ENCODE measurements at regions not wholly inside any gene's neighbourhood (a gene's known extent, or its start where the extent isn't known, plus 50 kb on each side); places are given as distances from the start of the nearest gene placed in this dataset.
A peak's percentile ranks its signal among the peaks of the same experiment; 100 is the strongest.
"Not testable (repeated sequence)": the region's sequence is repeated elsewhere in the genome, so short reads cannot be mapped to it uniquely, and the experiment has no call there.

- Mint-ChIP-seq H3K27me3 (peaks cover 0 to 4% (median 2%) of the 10 kb centered on the region in 5 donors), H3K9me3 (no peaks in the 10 kb centered on the region), H3K36me3 (no peaks in the 10 kb centered on the region), H3K4me3 (no peak overlapping the region), H3K27ac (no peak overlapping the region), H3K4me1 (no peaks in the 10 kb centered on the region)
- ATAC-seq: no peak
- no peak for DNase-seq
- POLR2A ChIA-PET: no interaction called here
Observed at GRCh38 chrX:151042842-151043241, 59.7 kb downstream of the HMGB3 start.

- ATAC-seq, H3K27ac Mint-ChIP-seq, H3K4me3 Mint-ChIP-seq, H3K4me1 Mint-ChIP-seq, H3K9me3 Mint-ChIP-seq, DNase-seq, H3K36me3 Mint-ChIP-seq, POLR2A ChIA-PET: not testable (repeated sequence)
- H3K27me3 Mint-ChIP-seq: peaks cover 4 to 10% (median 5%) of the 10 kb centered on the region in 5 donors
Observed at GRCh38 chrX:151066373-151066772, 83.2 kb downstream of the HMGB3 start.

GRCh38 chrX:151073767-151074166 lies 90.6 kb downstream of the HMGB3 start:
- no peak for ATAC-seq

GRCh38 chrX:151081016-151081415 lies 95.4 kb upstream of the GPR50 start:
- Mint-ChIP-seq H3K27me3 (peaks cover 10 to 31% (median 17%) of the 10 kb centered on the region in 5 donors), H3K27ac (no peak overlapping the region), H3K36me3 (no peaks in the 10 kb centered on the region), H3K9me3 (no peaks in the 10 kb centered on the region), H3K4me3 (peak overlapping the region in 1 of 10 donors; percentile 3), H3K4me1 (peaks cover 2 to 6% (median 4%) of the 10 kb centered on the region in 4 donors)
- DNase-seq (no peak), ATAC-seq (no peak)
- POLR2A ChIA-PET: interaction anchor here (0.5 kb wide), 1 partner anchor 8 kb away, joined by 4 read pairs; no protein-coding TSS in a partner anchor

More at GRCh38 chrX:151073767-151074166, 90.6 kb downstream of the HMGB3 start:
- Mint-ChIP-seq H3K36me3 (no peaks in the 10 kb centered on the region), H3K9me3 (no peaks in the 10 kb centered on the region), H3K4me3 (no peak overlapping the region), H3K27ac (no peak overlapping the region), H3K4me1 (no peaks in the 10 kb centered on the region), H3K27me3 (peaks cover 0 to 10% (median 5%) of the 10 kb centered on the region in 5 donors)
- DNase-seq: no peak
- POLR2A ChIA-PET: no interaction called here

GRCh38 chrX:151082077-151082948 lies 94.1 kb upstream of the GPR50 start:
- Mint-ChIP-seq H3K4me3 (peak overlapping the region in 7 of 10 donors; percentile 3 to 67 (median 34)), H3K27ac (no peak overlapping the region), H3K36me3 (no peaks in the 10 kb centered on the region), H3K4me1 (peaks cover 2 to 6% (median 4%) of the 10 kb centered on the region in 4 donors), H3K27me3 (peaks cover 10 to 31% (median 17%) of the 10 kb centered on the region in 5 donors), H3K9me3 (no peaks in the 10 kb centered on the region)
- DNase-seq (peak; percentile 12 to 68 (median 42)), ATAC-seq (peak; percentile 67 to 74)
- POLR2A ChIA-PET: no interaction called here

- ATAC-seq: no peak
Observed at GRCh38 chrX:151084454-151084853, 91.9 kb upstream of the GPR50 start.

GRCh38 chrX:151085207-151085606 lies 91.2 kb upstream of the GPR50 start:
- no peaks in the 10 kb centered on the region for H3K9me3 Mint-ChIP-seq
- no peak overlapping the region for H3K27ac Mint-ChIP-seq
- H3K27me3 Mint-ChIP-seq: peaks cover 9 to 31% (median 18%) of the 10 kb centered on the region in 5 donors
- POLR2A ChIA-PET: no interaction called here
- DNase-seq: no peak
- no peak for ATAC-seq
- H3K4me1 Mint-ChIP-seq: peaks cover 2 to 6% (median 4%) of the 10 kb centered on the region in 4 donors
- no peaks in the 10 kb centered on the region for H3K36me3 Mint-ChIP-seq
- no peak overlapping the region for H3K4me3 Mint-ChIP-seq

More at GRCh38 chrX:151084454-151084853, 91.9 kb upstream of the GPR50 start:
- Mint-ChIP-seq H3K36me3 (no peaks in the 10 kb centered on the region), H3K4me1 (peaks cover 2 to 6% (median 4%) of the 10 kb centered on the region in 4 donors), H3K27me3 (peaks cover 9 to 31% (median 17%) of the 10 kb centered on the region in 5 donors), H3K9me3 (no peaks in the 10 kb centered on the region), H3K27ac (no peak overlapping the region), H3K4me3 (no peak overlapping the region)
- DNase-seq: no peak
- POLR2A ChIA-PET: no interaction called here

GRCh38 chrX:151088221-151088620 lies 88.2 kb upstream of the GPR50 start:
- Mint-ChIP-seq H3K36me3 (no peaks in the 10 kb centered on the region), H3K4me1 (no peaks in the 10 kb centered on the region), H3K9me3 (no peaks in the 10 kb centered on the region), H3K27me3 (peaks cover 12 to 26% (median 18%) of the 10 kb centered on the region in 5 donors), H3K4me3 (no peak overlapping the region), H3K27ac (no peak overlapping the region)
- ATAC-seq (no peak), DNase-seq (no peak)
- POLR2A ChIA-PET: no interaction called here

- Mint-ChIP-seq H3K36me3 (no peaks in the 10 kb centered on the region), H3K4me3 (no peak overlapping the region), H3K9me3 (no peaks in the 10 kb centered on the region), H3K27me3 (peaks cover 0 to 12% (median 6%) of the 10 kb centered on the region in 5 donors), H3K4me1 (peaks cover 0 to 4% (median 1%) of the 10 kb centered on the region in 4 donors), H3K27ac (no peak overlapping the region)
- POLR2A ChIA-PET: no interaction called here
- ATAC-seq (no peak), DNase-seq (no peak)
Observed at GRCh38 chrX:151099001-151099400, 77.4 kb upstream of the GPR50 start.

GRCh38 chrX:151100799-151101198 lies 75.6 kb upstream of the GPR50 start:
- no peaks in the 10 kb centered on the region for H3K36me3 Mint-ChIP-seq
- POLR2A ChIA-PET: no interaction called here
- H3K27me3 Mint-ChIP-seq: peaks cover 0 to 16% (median 5%) of the 10 kb centered on the region in 5 donors
- ATAC-seq (no peak), DNase-seq (no peak)
- H3K9me3 Mint-ChIP-seq: no peaks in the 10 kb centered on the region
- H3K4me1 Mint-ChIP-seq: peaks cover 0 to 6% (median 1%) of the 10 kb centered on the region in 4 donors
- no peak overlapping the region for H3K27ac Mint-ChIP-seq
- H3K4me3 Mint-ChIP-seq: no peak overlapping the region

- ATAC-seq, POLR2A ChIA-PET, H3K36me3 Mint-ChIP-seq, DNase-seq, H3K4me3 Mint-ChIP-seq, H3K9me3 Mint-ChIP-seq, H3K4me1 Mint-ChIP-seq, H3K27ac Mint-ChIP-seq: not testable (repeated sequence)
- peaks cover 8 to 55% (median 31%) of the 10 kb centered on the region in 5 donors for H3K27me3 Mint-ChIP-seq
Observed at GRCh38 chrX:151113200-151113599, 63.2 kb upstream of the GPR50 start.
